NB4 (cell line): ENCODE measurements at regions not wholly inside any gene's neighbourhood (a gene's known extent, or its start where the extent isn't known, plus 50 kb on each side); places are given as distances from the start of the nearest gene placed in this dataset.

Source experiments
- DNase-seq: peaks from one replicate; pipeline ENCODE4 v3.0.0; 2010; ENCODE audit warnings: low read depth
- H3K4me3 ChIP-seq: one replicate; pipeline ENCODE4 v1.5.1; 2011; ENCODE audit warnings: mild to moderate bottlenecking, low read depth, low read length, moderate library complexity
- MYC ChIP-seq: IDR thresholded peaks from 2 replicates; pipeline ENCODE4 v1.6.1; 2011; ENCODE audit warnings: low read depth, low read length
- POLR2A ChIP-seq: IDR thresholded peaks from 2 replicates; pipeline ENCODE4 v1.6.1; 2011; ENCODE audit warnings: mild to moderate bottlenecking; ENCODE audit not compliant: insufficient read length; ENCODE audit errors: extremely low read depth
- TF ChIP-seq, protein P1 (sequence below): IDR thresholded peaks from 2 replicates; pipeline ENCODE4 v1.6.1; 2011; ENCODE audit warnings: low read depth, low read length
- TF ChIP-seq, protein P2 (sequence below): IDR thresholded peaks from one replicate; pipeline ENCODE4 v1.5.1; 2012; ENCODE audit warnings: low read depth, low read length

GRCh38 chr1:234835239-234835638, 225.3 kb upstream of the IRF2BP2 start:
- no peak overlapping the region for H3K4me3 ChIP-seq
- TF ChIP-seq, protein P1, sequence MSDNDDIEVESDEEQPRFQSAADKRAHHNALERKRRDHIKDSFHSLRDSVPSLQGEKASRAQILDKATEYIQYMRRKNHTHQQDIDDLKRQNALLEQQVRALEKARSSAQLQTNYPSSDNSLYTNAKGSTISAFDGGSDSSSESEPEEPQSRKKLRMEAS, result no peak
- TF ChIP-seq POLR2A, result no peak
- no peak for TF ChIP-seq MYC
- TF ChIP-seq, protein P2, sequence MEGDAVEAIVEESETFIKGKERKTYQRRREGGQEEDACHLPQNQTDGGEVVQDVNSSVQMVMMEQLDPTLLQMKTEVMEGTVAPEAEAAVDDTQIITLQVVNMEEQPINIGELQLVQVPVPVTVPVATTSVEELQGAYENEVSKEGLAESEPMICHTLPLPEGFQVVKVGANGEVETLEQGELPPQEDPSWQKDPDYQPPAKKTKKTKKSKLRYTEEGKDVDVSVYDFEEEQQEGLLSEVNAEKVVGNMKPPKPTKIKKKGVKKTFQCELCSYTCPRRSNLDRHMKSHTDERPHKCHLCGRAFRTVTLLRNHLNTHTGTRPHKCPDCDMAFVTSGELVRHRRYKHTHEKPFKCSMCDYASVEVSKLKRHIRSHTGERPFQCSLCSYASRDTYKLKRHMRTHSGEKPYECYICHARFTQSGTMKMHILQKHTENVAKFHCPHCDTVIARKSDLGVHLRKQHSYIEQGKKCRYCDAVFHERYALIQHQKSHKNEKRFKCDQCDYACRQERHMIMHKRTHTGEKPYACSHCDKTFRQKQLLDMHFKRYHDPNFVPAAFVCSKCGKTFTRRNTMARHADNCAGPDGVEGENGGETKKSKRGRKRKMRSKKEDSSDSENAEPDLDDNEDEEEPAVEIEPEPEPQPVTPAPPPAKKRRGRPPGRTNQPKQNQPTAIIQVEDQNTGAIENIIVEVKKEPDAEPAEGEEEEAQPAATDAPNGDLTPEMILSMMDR, result no peak
- DNase-seq, result peak; percentile 70

DNA sequence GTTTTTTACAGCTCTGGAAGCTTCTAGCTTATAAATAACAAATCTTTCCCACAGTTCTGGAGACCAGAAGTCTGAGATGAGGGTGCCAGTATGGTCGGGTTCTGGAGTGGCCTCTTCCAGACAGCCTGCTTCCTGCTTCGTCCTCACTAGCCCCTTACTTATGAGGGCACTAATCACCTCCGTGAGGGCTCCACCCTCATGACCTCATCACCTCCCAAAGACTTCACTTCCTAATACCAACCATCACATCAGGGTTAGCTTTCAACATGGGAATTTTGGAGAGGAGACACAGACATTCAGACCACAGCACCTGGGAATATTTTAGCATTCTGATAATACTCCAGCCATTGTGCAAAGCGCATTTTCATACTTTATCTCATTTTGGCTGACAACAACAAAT, 223.7 kb upstream of the IRF2BP2 start:
- TF ChIP-seq MYC, result no peak
- no peak for DNase-seq
- H3K4me3 ChIP-seq, result no peak overlapping the region

- TF ChIP-seq POLR2A (no peak), MYC (no peak)
- TF ChIP-seq, protein P2, result no peak
- TF ChIP-seq, protein P1, result no peak
- H3K4me3 ChIP-seq, result no peak overlapping the region
- no peak for DNase-seq
Observed at GRCh38 chr1:234833118-234833517, 223.1 kb upstream of the IRF2BP2 start.

DNA sequence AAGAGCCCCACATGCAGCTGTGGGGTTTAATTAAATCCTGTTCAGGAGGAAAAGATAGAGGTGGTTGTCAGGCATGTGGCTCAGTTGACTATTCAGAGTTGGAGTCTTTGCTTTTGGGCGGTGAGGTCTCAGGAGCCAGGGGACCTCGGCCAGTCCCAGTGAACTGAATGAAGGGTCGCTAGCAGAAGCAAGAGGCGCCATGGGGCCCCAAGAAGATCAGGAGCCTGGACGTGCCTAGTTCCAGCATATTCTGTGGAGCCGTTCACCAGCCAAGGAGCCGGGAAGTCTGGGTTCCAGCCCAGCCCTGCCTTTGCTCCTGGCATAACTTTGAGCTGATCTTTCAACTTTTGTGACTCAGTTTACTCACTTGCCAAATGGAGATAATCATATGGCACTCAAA, 217.7 kb upstream of the IRF2BP2 start:
- TF ChIP-seq MYC, result no peak
- TF ChIP-seq, protein P1, result no peak
- TF ChIP-seq, protein P2, result no peak
- TF ChIP-seq POLR2A, result no peak
- no peak overlapping the region for H3K4me3 ChIP-seq
- DNase-seq, result no peak

- no peak overlapping the region for H3K4me3 ChIP-seq
- no peak for TF ChIP-seq POLR2A
- TF ChIP-seq, protein P2, result no peak
- TF ChIP-seq, protein P1, result no peak
- DNase-seq, result no peak
Observed at GRCh38 chr1:234827181-234827580, 217.2 kb upstream of the IRF2BP2 start.

GRCh38 chr1:234826352-234826751, 216.4 kb upstream of the IRF2BP2 start:
- no peak overlapping the region for H3K4me3 ChIP-seq
- no peak for DNase-seq
- TF ChIP-seq MYC (no peak), POLR2A (no peak)
- TF ChIP-seq, protein P1, result no peak
- TF ChIP-seq, protein P2, result no peak
